AG04449 (cell line): ENCODE measurements at regions not wholly inside any gene's neighbourhood (a gene's known extent, or its start where the extent isn't known, plus 50 kb on each side); places are given as distances from the start of the nearest gene placed in this dataset.

Experiments
- CTCF ChIA-PET: fragments of 350-600 bp; formaldehyde crosslinking; extraction: SDS; loops from one replicate; lab custom pipeline; 2021; ENCODE audit warnings: antibody characterized with exemption; lab: Yijun Ruan, JAX
- POLR2A ChIA-PET: fragments of 400-600, 350-600 bp; formaldehyde crosslinking; extraction: SDS; loops from one replicate; lab custom pipeline; 2020; ENCODE audit warnings: antibody characterized with exemption, inconsistent platforms; lab: Yijun Ruan, JAX
- DNase-seq: peaks from one replicate; pipeline ENCODE4 v3.0.0-alpha.2; 2010; ENCODE audit warnings: low read depth, low spot score
- H3K4me3 ChIP-seq: 2 replicates; pipeline ENCODE4 v1.5.1; 2011; ENCODE audit warnings: low read depth, mild to moderate bottlenecking, control low read depth, low read length
- CTCF ChIP-seq: IDR thresholded peaks from one replicate; pipeline ENCODE4 v1.5.1; 2011; ENCODE audit warnings: mild to moderate bottlenecking, moderate library complexity, low read length, control low read depth, inconsistent platforms; ENCODE audit not compliant: insufficient read depth; ENCODE audit errors: missing control alignments

- ChIA-PET POLR2A (no interaction called here), CTCF (no interaction called here)
- no peak for TF ChIP-seq CTCF
- H3K4me3 ChIP-seq: no peak overlapping the region
- peak; percentile 51 for DNase-seq
These were observed 478.5 kb upstream of the TNP1 start for GRCh38 chr2:217338306-217338916.

GRCh38 chr2:217337771-217338170, 477.9 kb upstream of the TNP1 start:
- H3K4me3 ChIP-seq: no peak overlapping the region
- DNase-seq: no peak
- POLR2A ChIA-PET: no interaction called here
- CTCF ChIA-PET: no interaction called here
- TF ChIP-seq CTCF: no peak

- no peak for TF ChIP-seq CTCF
- DNase-seq: no peak
- ChIA-PET CTCF (no interaction called here), POLR2A (no interaction called here)
- no peak overlapping the region for H3K4me3 ChIP-seq
These were observed 476.8 kb upstream of the TNP1 start for GRCh38 chr2:217336694-217337093.

GRCh38 chr2:217335341-217335966, 475.6 kb upstream of the TNP1 start:
- no peak for TF ChIP-seq CTCF
- POLR2A ChIA-PET: no interaction called here
- CTCF ChIA-PET: interaction anchor here (1.4 kb wide), 1 partner anchor 10 kb away, joined by 3 read pairs; no protein-coding TSS in a partner anchor
- no peak overlapping the region for H3K4me3 ChIP-seq
- DNase-seq: no peak

GRCh38 chr2:217334561-217334960, 474.7 kb upstream of the TNP1 start:
- ChIA-PET CTCF (interaction anchor here (1.4 kb wide), 1 partner anchor 9 kb away, joined by 3 read pairs; no protein-coding TSS in a partner anchor), POLR2A (no interaction called here)
- no peak overlapping the region for H3K4me3 ChIP-seq
- DNase-seq: no peak
- TF ChIP-seq CTCF: no peak

- CTCF ChIA-PET: no interaction called here
These were observed 473.0 kb upstream of the TNP1 start for GRCh38 chr2:217332866-217333265.

More at GRCh38 chr2:217332866-217333265, 473.0 kb upstream of the TNP1 start:
- H3K4me3 ChIP-seq: no peak overlapping the region
- POLR2A ChIA-PET: no interaction called here
- DNase-seq: no peak
- TF ChIP-seq CTCF: no peak
